ENCODE measurements at regions not wholly inside any gene's neighbourhood (a gene's known extent, or its start where the extent isn't known, plus 50 kb on each side); places are given as distances from the start of the nearest gene placed in this dataset.
"Not testable (repeated sequence)": the region's sequence is repeated elsewhere in the genome, so short reads cannot be mapped to it uniquely, and the experiment has no call there.

DNA sequence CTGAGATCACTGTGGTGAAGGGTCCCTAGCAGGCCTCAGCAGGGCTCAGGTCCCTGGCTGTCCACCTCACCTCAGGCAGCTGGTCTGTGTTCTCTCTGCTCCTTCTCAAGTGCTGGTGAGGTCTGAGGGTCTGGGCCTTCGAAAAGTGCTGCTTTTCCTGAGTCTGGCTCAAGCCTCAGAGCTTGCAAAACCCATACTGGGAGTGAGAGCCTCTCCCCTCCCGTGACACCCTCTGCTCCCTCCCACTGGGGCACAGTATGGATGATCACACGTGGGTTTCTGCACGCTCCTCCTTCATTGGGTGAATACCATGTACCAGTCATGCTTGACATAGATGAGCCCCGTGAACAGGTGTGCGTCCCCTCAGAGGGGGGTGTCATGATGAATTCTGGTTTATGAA is 73.3 kb upstream of the WASF3 start:
- no peak for DNase-seq

DNA sequence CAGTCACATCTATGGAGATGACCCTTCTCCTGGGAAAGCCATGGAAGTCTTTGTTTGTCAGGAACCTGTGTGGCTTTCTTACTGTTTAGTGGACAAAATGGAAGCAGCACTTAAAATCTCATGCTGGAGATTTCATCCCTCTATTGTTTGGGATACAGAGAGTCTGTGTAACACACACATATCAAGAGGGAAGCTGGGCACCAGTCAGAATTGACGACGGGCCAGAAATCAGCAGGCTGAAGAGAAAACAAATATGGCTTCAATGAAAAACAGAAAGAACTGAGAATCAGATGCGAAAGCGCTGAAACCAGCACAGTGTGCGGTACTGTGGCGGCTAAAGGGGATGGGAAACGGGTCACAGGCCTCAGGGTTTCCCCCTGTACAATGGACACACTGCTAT is 72.2 kb upstream of the WASF3 start:
- peak; percentile 51 for DNase-seq

DNA sequence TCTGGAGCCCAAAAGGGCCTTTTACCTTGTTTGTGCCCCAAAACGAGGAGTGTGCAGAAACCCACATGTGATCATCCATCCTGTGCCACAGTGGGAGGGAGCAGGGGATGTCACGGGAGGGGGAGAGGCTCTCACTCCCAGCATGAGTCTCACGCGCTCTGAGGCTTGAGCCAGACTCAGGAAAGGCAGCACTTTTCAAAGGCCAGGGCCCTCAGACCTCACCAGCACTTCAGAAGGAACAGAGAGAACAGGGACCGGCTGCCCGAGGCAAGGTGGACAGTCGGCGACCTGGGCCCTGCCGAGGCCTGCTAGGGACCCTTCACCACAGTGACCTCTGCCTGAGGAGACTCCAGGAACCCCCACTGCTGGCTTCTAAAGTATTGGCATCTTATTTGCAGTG is 71.7 kb upstream of the WASF3 start:
- no peak for DNase-seq

DNA sequence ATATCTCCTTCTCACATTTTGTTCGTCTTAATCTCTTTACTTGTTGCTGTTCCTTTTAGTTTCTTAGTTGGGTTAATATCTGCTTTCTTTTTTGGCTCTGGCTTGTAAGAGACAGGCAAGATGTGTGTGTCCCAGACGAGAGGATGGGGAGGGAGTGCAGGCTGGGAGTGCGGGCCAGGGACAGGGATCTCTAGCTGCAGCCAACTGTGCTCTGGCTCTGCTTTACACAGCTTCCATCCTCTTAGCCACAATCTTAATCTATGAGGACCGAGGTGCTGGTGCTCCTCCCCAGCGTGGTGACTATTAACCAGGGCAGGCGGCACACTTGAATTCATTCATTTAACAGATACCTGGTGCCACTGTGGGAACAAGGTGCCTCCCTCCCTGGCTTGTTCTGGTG is 70.9 kb upstream of the WASF3 start:
- DNase-seq, result no peak

DNA sequence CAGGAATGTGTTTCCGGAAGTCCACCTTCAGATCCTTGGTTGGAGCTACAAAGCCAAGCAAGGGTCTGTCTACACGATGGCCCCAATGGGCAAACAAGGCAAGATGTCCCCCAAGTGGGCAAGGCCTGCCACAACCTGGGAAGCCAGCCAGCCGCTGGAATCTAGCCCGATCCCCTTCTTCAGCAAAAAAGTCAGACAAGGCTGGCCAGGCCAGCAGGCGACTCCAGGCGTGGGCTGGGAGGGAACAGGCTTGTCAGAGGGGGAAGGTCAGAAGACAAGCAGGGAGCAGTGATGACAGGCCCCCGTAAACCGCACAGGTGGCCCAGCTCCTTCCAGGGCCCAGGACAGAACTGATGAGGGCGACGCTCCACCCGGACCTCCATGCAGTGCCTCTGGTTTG is 69.7 kb upstream of the WASF3 start:
- DNase-seq, result peak; percentile 34

DNA sequence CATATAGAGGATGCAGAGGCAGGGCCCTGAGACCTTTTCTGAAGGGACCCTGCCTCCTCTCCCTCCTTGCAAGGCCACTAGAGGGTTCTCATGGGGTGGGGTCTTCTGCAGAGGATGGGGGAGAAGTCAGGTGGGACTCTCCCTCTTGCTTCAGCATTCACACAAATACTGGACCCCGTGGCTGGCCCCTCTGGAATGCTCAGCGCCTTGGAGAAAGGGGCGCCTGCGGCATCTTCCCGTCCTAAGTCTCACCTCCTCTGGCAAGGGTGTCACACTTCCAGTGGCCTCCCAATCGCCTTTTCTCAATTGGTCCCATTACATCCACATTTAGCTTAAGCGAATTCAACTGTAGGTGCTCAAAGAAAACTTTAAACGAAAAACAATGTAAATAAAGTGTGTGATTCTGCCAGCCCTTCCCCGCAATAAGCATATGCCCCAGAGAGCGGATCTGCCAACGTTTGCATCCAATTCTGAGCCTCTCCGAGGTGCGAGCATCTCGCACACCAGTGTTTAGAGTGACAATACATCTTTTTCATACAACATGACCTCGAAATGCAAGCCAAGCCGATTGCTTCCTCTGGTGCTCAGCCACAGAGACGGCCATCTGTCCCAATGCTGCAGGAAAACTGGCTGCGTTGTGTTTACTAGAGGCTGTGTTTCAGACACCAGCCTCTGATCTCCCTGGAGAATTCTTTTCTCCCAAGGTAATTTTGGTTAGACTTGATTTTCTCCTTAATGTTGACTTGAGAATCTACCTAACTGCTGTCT is 69.1 kb upstream of the WASF3 start:
- no peak for DNase-seq

DNA sequence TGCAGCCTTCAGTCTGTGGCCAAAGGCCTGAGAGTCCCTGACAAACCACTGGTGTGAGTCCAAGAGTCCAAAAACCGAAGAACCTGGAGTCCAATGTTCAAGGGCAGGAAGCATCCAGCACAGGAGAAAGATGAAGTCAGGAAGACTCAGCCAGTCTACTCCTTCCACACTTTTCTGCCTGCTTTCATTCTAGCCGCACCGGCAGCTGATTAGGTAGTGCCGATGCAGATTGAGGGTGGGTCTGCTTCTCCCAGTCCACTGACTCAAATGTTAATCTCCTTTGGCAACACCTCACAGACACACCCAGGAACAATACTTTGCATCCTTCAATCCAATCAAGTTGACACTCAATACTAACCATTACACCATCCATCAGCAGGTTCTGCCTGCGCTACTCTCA is 65.2 kb upstream of the WASF3 start:
- not testable (repeated sequence) for DNase-seq

DNA sequence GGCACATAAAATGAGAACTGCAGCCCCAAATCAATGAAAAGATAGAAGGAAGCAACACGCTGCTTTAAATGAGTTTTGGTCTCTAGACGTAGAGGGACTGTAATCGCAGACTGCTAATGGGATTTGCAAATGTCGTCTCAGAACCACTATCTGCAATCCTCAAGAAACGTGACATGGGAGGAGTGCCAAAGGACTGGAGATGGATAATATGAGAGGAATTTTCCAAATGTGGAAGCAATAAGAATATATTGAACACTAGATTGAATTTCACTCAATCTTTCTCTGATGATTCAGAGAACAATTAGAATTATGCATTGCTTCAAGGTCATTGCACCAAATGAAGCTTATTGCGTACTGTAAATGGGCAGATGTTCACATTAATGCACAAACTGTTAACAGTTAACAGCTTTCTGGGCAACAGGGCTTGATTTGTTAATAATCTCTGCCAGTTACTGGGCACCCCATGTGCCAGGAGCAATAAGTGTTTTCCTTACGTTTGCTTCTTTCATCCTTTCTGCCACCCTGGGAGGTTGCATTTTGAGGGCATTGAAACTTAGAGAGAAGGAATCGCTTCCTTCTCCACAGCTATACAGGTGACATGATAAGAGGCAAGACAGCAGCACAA is 62.8 kb upstream of the WASF3 start:
- DNase-seq, result no peak

DNA sequence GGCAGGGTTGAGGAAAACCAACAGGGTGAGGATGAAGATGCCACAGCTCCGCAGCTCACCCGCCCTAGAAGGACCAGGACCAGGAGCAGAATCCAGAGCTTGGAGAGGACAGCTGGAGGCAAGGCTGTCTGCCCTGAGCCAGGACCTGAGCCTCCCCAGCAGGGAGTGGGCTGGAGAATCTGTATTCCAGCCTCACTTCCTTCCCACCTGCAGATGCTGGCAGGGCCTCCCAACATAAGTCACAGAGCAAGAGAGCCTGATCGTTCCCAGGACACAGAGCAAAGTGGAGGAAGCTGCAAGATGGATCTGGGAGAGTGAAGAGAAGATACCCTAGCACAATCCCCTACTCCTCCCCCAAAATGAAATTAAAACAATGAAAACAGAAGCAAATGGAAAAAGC is 61.7 kb upstream of the WASF3 start:
- no peak for DNase-seq

DNA sequence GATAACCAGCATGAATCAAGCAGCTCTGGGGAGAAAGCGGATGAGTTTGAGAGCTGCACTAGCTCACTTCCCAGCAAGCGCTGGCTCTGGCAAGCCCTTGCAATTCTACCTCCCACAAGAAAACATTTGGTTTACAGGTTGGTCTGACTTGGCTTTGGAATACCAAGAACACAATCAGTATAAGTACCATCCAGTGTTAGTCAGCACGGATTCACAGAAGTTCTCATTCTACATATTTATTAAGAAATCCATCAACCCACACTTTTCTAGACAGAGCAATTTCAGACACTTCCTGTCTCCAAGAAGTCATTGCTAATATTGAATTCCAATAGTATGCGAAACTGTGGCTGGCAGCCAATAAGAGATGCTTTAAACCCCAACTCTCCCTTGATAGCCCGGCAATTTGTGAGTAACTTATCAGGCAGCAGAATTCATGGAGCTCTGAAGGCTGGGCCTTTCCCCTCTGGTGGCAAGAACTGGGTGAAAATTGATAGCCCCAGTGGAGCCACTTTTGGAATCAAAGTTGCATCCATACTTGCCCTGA is 59.4 kb upstream of the WASF3 start:
- no peak for DNase-seq

DNA sequence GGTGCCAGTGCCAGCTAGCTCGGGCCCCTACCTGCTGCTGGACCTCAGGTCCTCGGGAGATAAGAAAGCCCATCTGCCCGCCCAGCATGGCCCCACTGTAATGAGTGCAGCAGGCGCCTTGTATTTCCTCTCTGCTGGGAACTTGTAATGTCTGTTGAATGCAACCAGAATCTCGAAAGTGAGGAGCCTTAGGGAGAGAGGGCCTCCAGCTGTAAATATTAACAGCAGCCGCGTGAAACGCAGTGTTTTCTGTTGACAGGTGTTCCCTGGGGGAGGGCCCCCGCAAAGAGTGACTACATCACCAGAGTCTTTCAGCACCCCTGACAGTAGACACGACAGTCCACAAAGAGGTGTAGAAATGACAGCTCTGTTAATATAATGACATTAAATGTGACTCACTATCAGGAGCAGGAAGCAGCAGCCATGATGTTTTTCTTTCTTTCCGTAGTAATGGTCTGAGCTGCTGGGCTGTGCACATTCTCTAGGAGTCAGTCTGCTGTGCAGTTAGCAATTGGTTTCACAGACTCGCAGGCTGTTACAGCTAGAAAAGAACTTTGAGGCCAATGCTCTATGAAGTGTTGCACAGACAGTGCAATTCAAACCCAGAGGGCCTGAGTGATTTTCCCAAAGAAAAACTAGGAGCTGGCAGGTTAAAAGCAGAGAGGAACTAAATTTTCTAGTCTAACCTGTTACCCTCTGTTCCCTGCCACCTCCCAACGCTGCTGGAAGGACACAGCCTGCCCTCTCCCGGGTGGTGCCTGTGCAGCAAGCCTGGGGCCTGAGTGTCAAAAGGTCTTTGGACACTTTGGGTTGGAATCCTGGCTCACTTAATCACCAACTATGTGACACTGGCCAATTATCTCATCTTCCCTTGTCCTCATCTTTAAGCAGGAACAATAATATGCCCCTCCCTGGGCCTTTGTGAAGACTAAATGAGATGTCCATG is 58.6 kb upstream of the WASF3 start:
- DNase-seq, result no peak

DNA sequence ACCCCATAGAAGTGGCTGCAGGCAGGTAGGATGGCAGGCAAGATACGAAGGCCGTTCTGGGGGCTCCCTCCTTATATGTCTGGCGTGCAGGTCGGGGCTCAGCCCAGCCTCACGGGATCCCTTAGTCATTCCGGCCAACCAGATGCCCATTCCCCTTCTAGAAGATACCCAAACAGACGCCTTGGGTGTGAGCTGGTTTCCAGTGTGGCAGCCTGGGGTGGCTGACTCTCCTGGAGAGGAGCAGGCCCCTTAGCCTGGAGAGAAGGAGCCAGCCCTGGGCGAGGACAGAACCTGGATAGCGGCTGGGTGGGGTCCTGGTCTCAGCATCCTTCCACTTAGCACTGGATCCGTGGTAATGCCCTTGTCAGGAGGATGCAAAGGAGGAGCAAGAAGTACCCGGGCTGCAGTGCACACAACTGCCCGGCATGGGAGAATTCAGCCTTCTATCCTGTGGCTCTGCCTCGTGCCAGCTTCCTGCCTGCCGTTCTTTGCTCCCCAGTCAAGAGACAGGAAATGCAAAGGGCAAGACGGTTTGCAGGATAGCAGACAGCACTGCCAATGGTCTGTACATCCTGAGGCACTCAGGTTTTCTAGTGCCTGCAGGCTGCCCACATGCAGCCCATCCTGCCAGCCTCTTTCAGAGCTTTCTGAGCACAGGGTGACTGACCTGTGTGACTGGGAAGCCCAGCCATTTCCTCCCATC is 56.7 kb upstream of the WASF3 start:
- DNase-seq, result no peak

DNA sequence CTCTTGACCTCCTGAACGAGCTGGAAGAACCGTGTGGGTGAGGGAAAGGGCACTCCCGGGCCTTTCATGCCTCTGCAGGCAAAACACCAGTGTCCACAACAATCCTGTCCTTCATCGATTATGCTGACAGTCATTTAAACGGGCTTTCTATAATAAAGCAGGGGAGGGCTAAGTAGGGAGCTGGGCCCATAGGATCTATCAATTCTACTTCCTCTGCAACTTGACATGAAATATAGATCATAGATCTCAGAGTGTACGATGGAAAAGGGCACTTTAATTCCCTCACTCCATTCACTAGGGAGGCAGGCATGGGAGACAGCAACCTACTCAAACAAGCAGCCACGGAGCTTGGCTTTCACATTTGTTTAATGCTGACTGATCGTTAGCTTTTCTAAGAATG is 55.8 kb upstream of the WASF3 start:
- no peak for DNase-seq

DNA sequence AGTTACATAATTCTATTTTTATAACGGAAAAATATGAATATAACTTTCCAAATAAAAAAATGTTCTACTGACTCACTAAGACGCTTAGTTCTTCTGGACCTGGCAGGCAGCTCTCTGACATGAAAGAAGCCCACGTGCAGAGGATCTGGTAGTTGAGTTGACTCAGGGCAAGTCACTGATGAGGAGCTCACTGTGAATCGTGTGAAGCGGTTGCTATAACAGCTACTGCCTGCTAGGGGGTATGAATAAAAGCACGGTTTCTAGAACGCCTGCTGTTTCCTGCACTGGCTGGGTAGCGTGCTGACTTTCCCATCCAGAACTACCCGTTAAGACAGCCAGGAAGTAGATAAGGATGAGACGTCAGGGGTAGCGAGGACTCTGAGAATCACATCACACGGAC is 54.7 kb upstream of the WASF3 start:
- no peak for DNase-seq

DNA sequence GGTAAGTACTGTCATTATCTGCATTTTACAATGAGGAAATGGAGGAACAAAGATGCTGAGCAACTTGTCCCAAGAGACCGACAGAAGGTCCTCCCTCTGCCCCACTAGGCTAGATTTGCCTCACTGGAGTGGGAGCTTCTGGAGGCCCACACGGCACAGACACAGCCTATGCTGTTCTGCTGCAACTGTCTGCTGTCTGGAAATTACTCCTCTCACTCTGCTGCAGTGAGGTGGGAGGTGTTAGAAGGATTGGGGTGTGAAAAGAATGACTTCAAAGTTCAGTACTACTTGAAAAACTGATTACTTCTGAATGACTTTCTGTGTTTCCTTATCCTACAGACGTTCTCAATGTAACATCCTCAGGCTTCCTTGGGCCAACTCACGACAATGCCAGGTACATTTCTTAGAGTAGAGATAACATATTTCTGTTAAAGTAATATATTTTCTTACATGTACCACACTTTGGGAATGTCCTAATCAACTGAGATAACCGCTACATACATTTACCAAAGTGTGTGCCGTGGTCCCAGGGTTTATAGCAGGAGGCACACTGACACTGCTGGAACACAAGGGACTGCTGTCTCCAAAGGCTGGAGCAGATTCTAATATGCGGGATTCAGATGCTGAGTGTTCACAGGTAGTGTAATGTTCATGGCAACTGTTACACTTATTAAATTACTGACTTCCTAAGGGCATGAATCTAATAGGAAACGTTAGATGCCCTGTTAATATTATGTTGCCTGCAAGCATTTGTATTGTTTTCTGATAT is 53.5 kb upstream of the WASF3 start:
- DNase-seq, result no peak
